ENCODE measurements at regions not wholly inside any gene's neighbourhood (a gene's known extent, or its start where the extent isn't known, plus 50 kb on each side); places are given as distances from the start of the nearest gene placed in this dataset.

- Histone ChIP-seq H3K27ac (no peak overlapping the region), H3K27me3 (ENCODE audit: insufficient read depth in 3 of 3, low read length in 2 of 3) (peaks cover 0 to 2% (median 0%) of the 10 kb centered on the region in 3 donors), H3K4me1 (no peaks in the 10 kb centered on the region), H3K9me3 (no peaks in the 10 kb centered on the region), H3K36me3 (ENCODE audit: insufficient read depth in 1 of 2, low read depth in 1 of 2) (no peaks in the 10 kb centered on the region), H3K4me3 (no peak overlapping the region)
- TF ChIP-seq CTCF (IDR thresholded peaks at IDR 0.05): no peak
- ATAC-seq (no peak), DNase-seq (no peak)
- intact Hi-C loops (cut with DNase I): no loop called here
- WGBS, 3 donors: 88 to 93% (median 90%) methylated on average over 4 of the region's 4 CpGs
These were observed 338.3 kb upstream of the IGFBP7 start for GRCh38 chr4:57448452-57448851.

DNA sequence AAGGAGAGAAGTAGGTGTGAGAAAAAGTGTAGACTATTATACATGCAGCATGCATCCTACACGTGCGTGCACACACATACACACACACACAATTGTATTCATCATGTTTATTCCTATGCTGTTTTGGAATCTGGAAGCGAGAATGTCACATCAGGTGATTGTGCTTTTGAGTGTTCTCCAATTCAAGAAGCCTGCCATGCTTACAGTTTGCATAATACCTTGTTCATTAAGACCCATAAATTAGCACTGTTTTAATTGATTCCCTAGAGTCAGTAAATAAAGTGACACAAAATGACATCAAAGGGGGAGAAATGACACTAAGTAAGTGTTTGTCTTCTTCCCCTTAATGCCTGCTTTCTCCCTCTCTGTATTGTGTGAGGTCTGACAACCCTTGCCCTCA lies 336.1 kb upstream of the IGFBP7 start:
- no peaks in the 10 kb centered on the region for H3K36me3 ChIP-seq (ENCODE audit: insufficient read depth in 1 of 2, low read depth in 1 of 2)
- WGBS, 3 donors: 72 to 88% (median 80%) methylated on average over 3 of the region's 3 CpGs
- H3K27ac ChIP-seq: no peak overlapping the region
- ATAC-seq (no peak), DNase-seq (no peak)
- TF ChIP-seq CTCF (IDR thresholded peaks at IDR 0.05): no peak
- no peak overlapping the region for H3K4me3 ChIP-seq
- no peaks in the 10 kb centered on the region for H3K9me3 ChIP-seq
- no peaks in the 10 kb centered on the region for H3K4me1 ChIP-seq
- H3K27me3 ChIP-seq (ENCODE audit: insufficient read depth in 3 of 3, low read length in 2 of 3): peaks cover 0 to 2% (median 0%) of the 10 kb centered on the region in 3 donors
- intact Hi-C loops (cut with DNase I): no loop called here

DNA sequence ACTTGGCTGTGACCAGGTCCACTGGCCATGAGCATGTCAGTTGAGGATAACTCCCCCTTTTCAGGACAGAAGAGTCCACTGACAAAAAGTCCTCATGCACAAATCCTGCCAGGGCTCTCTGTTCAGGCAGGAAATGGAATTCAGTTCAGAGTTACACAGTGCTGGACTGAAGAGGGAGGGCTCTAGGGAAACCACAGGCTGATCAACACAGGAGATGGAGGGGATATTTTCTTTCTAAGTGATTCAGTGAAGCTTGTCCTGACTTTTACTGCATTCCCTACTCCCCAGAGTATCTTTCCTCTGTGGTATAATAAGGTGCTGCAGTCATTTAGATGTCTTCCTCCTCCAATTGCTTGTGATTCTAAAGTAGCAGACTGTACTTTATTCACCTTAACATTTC lies 335.5 kb upstream of the IGFBP7 start:
- Histone ChIP-seq H3K27me3 (ENCODE audit: insufficient read depth in 3 of 3, low read length in 2 of 3) (peaks cover 0 to 2% (median 0%) of the 10 kb centered on the region in 3 donors), H3K27ac (no peak overlapping the region), H3K9me3 (no peaks in the 10 kb centered on the region), H3K4me3 (no peak overlapping the region), H3K36me3 (ENCODE audit: insufficient read depth in 1 of 2, low read depth in 1 of 2) (no peaks in the 10 kb centered on the region), H3K4me1 (no peaks in the 10 kb centered on the region)
- TF ChIP-seq CTCF (IDR thresholded peaks at IDR 0.05): no peak
- DNase-seq: no peak
- intact Hi-C loops (cut with DNase I): no loop called here
- ATAC-seq: no peak

DNA sequence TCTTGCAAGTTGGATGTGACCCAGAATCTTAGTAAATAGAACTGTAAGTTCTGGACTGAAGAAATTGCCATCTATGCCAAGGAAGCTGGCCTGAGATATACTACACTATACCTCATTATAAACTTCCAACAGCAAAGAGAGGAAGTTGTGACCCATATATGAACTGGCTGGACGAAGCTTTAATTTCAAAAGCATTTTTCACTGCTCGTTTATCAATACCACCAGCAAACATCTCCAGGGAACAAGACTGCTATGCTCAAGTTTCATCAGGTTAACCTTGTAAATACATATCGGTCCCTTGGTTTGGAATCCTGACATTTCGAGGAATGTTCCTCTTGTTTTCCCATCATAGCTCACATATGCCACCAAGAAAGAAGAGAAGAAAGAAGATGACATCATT lies 334.5 kb upstream of the IGFBP7 start:
- intact Hi-C loops (cut with DNase I): no loop called here
- Histone ChIP-seq H3K36me3 (ENCODE audit: insufficient read depth in 1 of 2, low read depth in 1 of 2) (no peaks in the 10 kb centered on the region), H3K27me3 (ENCODE audit: insufficient read depth in 3 of 3, low read length in 2 of 3) (peaks cover 0 to 2% (median 0%) of the 10 kb centered on the region in 3 donors), H3K4me3 (no peak overlapping the region), H3K9me3 (no peaks in the 10 kb centered on the region), H3K4me1 (no peaks in the 10 kb centered on the region), H3K27ac (no peak overlapping the region)
- TF ChIP-seq CTCF (IDR thresholded peaks at IDR 0.05): no peak
- 61 to 72% (median 69%) methylated on average over 4 of the region's 4 CpGs for WGBS, 3 donors
- DNase-seq (no peak), ATAC-seq (no peak)

DNA sequence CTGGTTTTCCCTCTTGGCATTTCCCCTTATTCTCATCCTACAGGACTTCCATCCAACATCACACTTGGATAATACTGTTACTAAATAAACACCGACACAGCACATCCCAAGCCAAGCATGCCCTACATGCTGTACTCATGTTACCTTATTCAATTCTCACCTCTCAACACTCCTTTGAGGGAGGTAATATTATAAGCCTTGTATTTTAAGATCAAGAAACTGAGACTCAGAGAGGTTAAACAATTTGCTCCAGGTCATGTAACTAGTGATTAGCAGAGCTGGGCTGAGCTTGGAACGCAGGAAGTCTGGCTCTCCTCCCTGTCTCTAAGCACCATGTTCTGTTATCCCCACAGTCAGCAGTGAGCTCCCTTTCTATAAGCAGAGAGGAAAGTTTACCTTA lies 333.6 kb upstream of the IGFBP7 start:
- Histone ChIP-seq H3K4me3 (no peak overlapping the region), H3K27me3 (ENCODE audit: insufficient read depth in 3 of 3, low read length in 2 of 3) (peaks cover 0 to 2% (median 0%) of the 10 kb centered on the region in 3 donors), H3K9me3 (no peaks in the 10 kb centered on the region), H3K27ac (no peak overlapping the region), H3K36me3 (ENCODE audit: insufficient read depth in 1 of 2, low read depth in 1 of 2) (no peaks in the 10 kb centered on the region), H3K4me1 (no peaks in the 10 kb centered on the region)
- no peak for ATAC-seq
- no peak for DNase-seq
- 22 to 41% (median 27%) methylated on average over 2 of the region's 2 CpGs for WGBS, 3 donors
- intact Hi-C loops (cut with DNase I): no loop called here
- TF ChIP-seq CTCF (IDR thresholded peaks at IDR 0.05): no peak

All from psoas muscle (tissue), 7 donors.